Inflammatory macrophage (primary cell): ENCODE measurements at regions not wholly inside any gene's neighbourhood (a gene's known extent, or its start where the extent isn't known, plus 50 kb on each side); places are given as distances from the start of the nearest gene placed in this dataset.

Experiments
- DNase-seq, 2 donors: peaks; one replicate each; pipeline ENCODE4 v3.0.0-alpha.2; 2020 to 2022

GRCh38 chr9:73782166-73782565 is 630.5 kb downstream of the ANXA1 start:
- no peak for DNase-seq

- DNase-seq = no peak
Measured at GRCh38 chr9:73799446-73799845, 647.8 kb downstream of the ANXA1 start.

GRCh38 chr9:73805111-73805510 is 653.4 kb downstream of the ANXA1 start:
- DNase-seq = no peak

- DNase-seq = no peak
Measured at GRCh38 chr9:73805853-73806458, 654.3 kb downstream of the ANXA1 start.

- DNase-seq = no peak
Measured at GRCh38 chr9:73806876-73807275, 655.2 kb downstream of the ANXA1 start.

- DNase-seq = no peak
Measured at GRCh38 chr9:73807952-73808351, 656.3 kb downstream of the ANXA1 start.

GRCh38 chr9:73810585-73811215 is 659.0 kb downstream of the ANXA1 start:
- no peak for DNase-seq

GRCh38 chr9:73813546-73813945 is 661.9 kb downstream of the ANXA1 start:
- no peak for DNase-seq

GRCh38 chr9:73816905-73817304 is 665.2 kb downstream of the ANXA1 start:
- DNase-seq = no peak

- no peak for DNase-seq
Measured at GRCh38 chr9:73824671-73825070, 672.5 kb upstream of the RORB start.

- DNase-seq = no peak
Measured at GRCh38 chr9:73838871-73839270, 658.3 kb upstream of the RORB start.

- no peak for DNase-seq
Measured at GRCh38 chr9:73839471-73839870, 657.7 kb upstream of the RORB start.

- no peak for DNase-seq
Measured at GRCh38 chr9:73841018-73841417, 656.1 kb upstream of the RORB start.

- DNase-seq = no peak
Measured at GRCh38 chr9:73844135-73844534, 653.0 kb upstream of the RORB start.

GRCh38 chr9:73845539-73845938 is 651.6 kb upstream of the RORB start:
- DNase-seq = no peak

- DNase-seq = no peak
Measured at GRCh38 chr9:73845954-73846690, 651.0 kb upstream of the RORB start.

GRCh38 chr9:73847536-73847935 is 649.6 kb upstream of the RORB start:
- no peak for DNase-seq

- DNase-seq = no peak
Measured at GRCh38 chr9:73853549-73853948, 643.6 kb upstream of the RORB start.

- DNase-seq = no peak
Measured at GRCh38 chr9:73855206-73855605, 641.9 kb upstream of the RORB start.

GRCh38 chr9:73863924-73864323 is 633.2 kb upstream of the RORB start:
- no peak for DNase-seq

GRCh38 chr9:73866451-73866850 is 630.7 kb upstream of the RORB start:
- no peak for DNase-seq

GRCh38 chr9:73869264-73869663 is 627.9 kb upstream of the RORB start:
- DNase-seq = peak; percentile 40 to 78

- DNase-seq = no peak
Measured at GRCh38 chr9:73871636-73872035, 625.5 kb upstream of the RORB start.

- no peak for DNase-seq
Measured at GRCh38 chr9:73872701-73873100, 624.4 kb upstream of the RORB start.
